Prostate gland (tissue), 2 donors: ENCODE measurements at regions not wholly inside any gene's neighbourhood (a gene's known extent, or its start where the extent isn't known, plus 50 kb on each side); places are given as distances from the start of the nearest gene placed in this dataset.

Source experiments
- DNase-seq: peaks from one replicate; pipeline ENCODE4 v3.0.0-alpha.2; 2019; ENCODE audit warnings: low spot score
- H3K27ac ChIP-seq, 2 donors: fragments of 200-600 bp; sonication (generic); 2 replicates each; pipeline ENCODE4 v1.5.1; 2017 to 2019
- H3K27me3 ChIP-seq: fragments of 200-600 bp; sonication (generic); replicated peaks from 2 replicates; pipeline ENCODE4 v1.5.1; 2019; ENCODE audit not compliant: insufficient read depth
- H3K36me3 ChIP-seq, 2 donors: fragments of 200-600 bp; sonication (generic); 1 replicate in 1 of 2; 2 replicates in 1 of 2; pipeline versions ENCODE4 v1.5.1 to v1.8.1; 2017 to 2019
- H3K4me1 ChIP-seq: fragments of 200-600 bp; sonication (generic); replicated peaks from 2 replicates; pipeline ENCODE4 v1.5.1; 2019
- H3K4me3 ChIP-seq, 2 donors: fragments of 200-600 bp; sonication (generic); 2 replicates each; pipeline ENCODE4 v1.5.1; 2017 to 2019
- H3K9me3 ChIP-seq: fragments of 200-600 bp; sonication (generic); 2 replicates; pipeline ENCODE4 v1.5.1; 2017
- POLR2A ChIP-seq: fragments of 450-650 bp; IDR thresholded peaks from one replicate; pipeline ENCODE4 v1.6.1; 2016; ENCODE audit warnings: antibody characterized with exemption, mild to moderate bottlenecking
- POLR2AphosphoS5 ChIP-seq: sonication (generic); formaldehyde crosslinking; IDR thresholded peaks from one replicate; pipeline ENCODE4 v1.6.1; 2017; ENCODE audit warnings: antibody characterized with exemption
- WGBS: methylation state at CpG from one replicate; pipeline ENCODE4 v1.1.5; 2018; 5-methylcytosine and 5-hydroxymethylcytosine counted together
- intact Hi-C: fragments of 100-400 bp; cut with DNase I; formaldehyde crosslinking; loops from one replicate; pipeline ENCODE4 v1.14.2; 2022
- TF ChIP-seq, protein P1 (sequence below), 4 experiments: fragments of 200-600 bp in 2 of 4; fragments of 450-650 bp in 2 of 4; sonication (generic) in 2 of 4; IDR thresholded peaks; 1 replicate in 3 of 4; 2 replicates in 1 of 4; pipeline ENCODE4 v1.5.1; 2016 to 2019; ENCODE audit warnings: antibody characterized with exemption in 4 of 4, mild to moderate bottlenecking in 2 of 4, moderate library complexity in 2 of 4

DNA sequence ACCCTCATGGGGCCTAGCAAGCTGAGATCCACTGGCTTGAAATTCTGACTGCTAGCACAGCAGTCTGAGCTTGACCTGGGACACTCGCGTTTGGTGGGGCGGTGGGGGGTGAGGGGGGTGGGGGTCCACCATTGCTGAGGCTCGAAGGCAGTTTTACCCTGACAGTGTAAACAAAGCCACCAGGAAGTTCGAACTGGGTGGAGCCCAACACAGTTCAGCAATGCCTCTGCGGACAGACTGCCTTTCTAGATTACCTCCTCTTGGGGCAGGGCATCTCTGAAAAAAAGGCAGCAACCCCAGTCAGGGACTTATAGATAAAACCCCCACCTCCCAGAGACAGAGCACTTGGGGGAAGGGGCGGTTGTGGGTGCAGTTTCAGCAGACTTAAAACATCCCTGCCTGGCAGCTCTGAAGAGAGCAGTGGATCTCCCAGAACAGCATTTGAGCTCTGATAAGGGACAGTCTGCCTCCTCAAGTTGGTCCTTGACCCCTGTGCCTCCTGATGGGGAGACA lies 149.7 kb upstream of the TANK start:
- no peaks in the 10 kb centered on the region for H3K4me1 ChIP-seq
- H3K27me3 ChIP-seq: peaks cover 1% of the 10 kb centered on the region
- H3K27ac ChIP-seq: no peak overlapping the region
- no peak for DNase-seq
- no peaks in the 10 kb centered on the region for H3K9me3 ChIP-seq
- no peak overlapping the region for H3K4me3 ChIP-seq
- no peaks in the 10 kb centered on the region for H3K36me3 ChIP-seq
- no peak for TF ChIP-seq POLR2A
- TF ChIP-seq, protein P1, sequence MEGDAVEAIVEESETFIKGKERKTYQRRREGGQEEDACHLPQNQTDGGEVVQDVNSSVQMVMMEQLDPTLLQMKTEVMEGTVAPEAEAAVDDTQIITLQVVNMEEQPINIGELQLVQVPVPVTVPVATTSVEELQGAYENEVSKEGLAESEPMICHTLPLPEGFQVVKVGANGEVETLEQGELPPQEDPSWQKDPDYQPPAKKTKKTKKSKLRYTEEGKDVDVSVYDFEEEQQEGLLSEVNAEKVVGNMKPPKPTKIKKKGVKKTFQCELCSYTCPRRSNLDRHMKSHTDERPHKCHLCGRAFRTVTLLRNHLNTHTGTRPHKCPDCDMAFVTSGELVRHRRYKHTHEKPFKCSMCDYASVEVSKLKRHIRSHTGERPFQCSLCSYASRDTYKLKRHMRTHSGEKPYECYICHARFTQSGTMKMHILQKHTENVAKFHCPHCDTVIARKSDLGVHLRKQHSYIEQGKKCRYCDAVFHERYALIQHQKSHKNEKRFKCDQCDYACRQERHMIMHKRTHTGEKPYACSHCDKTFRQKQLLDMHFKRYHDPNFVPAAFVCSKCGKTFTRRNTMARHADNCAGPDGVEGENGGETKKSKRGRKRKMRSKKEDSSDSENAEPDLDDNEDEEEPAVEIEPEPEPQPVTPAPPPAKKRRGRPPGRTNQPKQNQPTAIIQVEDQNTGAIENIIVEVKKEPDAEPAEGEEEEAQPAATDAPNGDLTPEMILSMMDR (IDR thresholded peaks at IDR 0.05): no peak
- no peak for TF ChIP-seq POLR2AphosphoS5
- 50% methylated on average over 7 of the region's 7 CpGs for WGBS
- intact Hi-C loops: no loop called here

DNA sequence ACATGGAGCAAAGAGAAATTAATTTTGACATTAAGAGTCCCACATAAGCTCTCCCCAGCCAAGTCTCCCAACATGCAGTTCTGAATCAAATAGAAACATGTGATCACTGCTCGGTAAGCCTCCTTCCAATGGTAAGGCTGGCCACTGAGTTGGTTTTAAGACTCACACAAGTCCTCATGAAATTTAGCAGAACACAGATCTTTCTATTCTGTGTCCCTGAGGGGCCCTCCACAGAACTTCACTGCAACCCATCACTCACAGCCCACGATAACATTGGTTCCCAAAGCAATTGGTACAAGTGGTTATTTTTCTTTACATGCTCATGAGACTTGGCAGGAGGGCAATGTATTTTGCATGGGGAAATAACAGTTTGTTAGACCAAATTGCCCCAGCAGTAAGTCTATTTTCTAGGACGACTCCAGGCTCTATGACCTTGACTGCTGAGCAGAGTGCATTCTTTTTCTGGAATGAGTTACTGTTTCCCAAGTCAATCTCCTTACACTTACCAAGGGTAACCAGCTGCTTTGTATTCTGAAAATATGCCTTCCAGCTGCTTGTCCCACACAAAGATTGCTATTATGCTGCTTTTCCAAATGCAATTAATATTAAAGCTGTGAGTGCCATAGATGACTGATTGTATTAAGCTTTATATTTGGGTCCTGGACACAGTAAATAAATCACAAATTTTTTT lies 142.3 kb upstream of the TANK start:
- 72% methylated on average over 3 of the region's 3 CpGs for WGBS
- Histone ChIP-seq H3K4me1 (no peaks in the 10 kb centered on the region), H3K27me3 (no peaks in the 10 kb centered on the region), H3K4me3 (no peak overlapping the region), H3K36me3 (no peaks in the 10 kb centered on the region), H3K27ac (no peak overlapping the region), H3K9me3 (no peaks in the 10 kb centered on the region)
- no peak for DNase-seq
- intact Hi-C loops: no loop called here
- TF ChIP-seq POLR2AphosphoS5 (no peak), POLR2A (no peak)
- TF ChIP-seq, protein P1 (IDR thresholded peaks at IDR 0.05): no peak

DNA sequence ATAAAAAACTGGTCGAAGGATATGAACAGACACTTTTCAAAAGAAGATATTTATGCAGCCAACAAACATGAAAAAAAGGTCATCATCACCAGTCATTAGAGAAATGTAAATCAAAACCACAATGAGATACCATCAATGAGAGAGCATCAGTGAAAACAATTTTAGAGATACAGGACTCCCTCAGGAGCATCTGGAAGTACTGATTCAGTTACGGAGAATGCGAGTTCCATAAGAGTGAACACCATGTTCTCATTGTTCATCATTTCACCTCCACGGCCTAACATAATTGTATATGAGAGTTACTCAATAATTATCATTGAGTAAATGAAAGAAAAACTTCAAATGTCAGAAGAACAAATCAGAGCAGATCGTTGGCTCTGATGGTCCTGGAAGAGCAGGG lies 140.9 kb upstream of the TANK start:
- H3K4me1 ChIP-seq: no peaks in the 10 kb centered on the region
- no peak overlapping the region for H3K27ac ChIP-seq
- intact Hi-C loops: no loop called here
- 73% methylated on average over 5 of the region's 5 CpGs for WGBS
- no peaks in the 10 kb centered on the region for H3K36me3 ChIP-seq
- no peak overlapping the region for H3K4me3 ChIP-seq
- no peaks in the 10 kb centered on the region for H3K27me3 ChIP-seq
- TF ChIP-seq, protein P1 (IDR thresholded peaks at IDR 0.05): no peak
- TF ChIP-seq POLR2AphosphoS5: no peak
- no peak for TF ChIP-seq POLR2A
- no peak for DNase-seq
- no peaks in the 10 kb centered on the region for H3K9me3 ChIP-seq

DNA sequence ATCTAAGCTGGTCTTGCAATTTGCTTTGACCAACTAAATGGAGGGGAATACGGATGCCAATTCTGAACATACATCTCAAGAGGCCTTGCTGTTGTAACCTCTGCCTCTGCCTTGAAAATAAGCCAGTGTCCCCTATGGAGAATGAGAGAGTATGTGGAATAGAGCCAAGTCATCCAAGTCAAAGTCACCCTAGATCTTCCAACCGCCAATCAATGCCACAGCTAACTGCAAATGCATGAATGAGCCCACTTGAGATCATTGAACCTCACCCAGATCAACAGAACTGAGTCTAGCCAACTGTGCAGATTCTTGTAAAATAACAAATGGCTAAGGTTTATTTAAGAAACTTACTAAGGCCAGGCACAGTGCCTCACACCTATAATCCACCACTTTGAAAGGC lies 139.8 kb upstream of the TANK start:
- TF ChIP-seq, protein P1 (IDR thresholded peaks at IDR 0.05): no peak
- H3K27me3 ChIP-seq: no peaks in the 10 kb centered on the region
- no peaks in the 10 kb centered on the region for H3K4me1 ChIP-seq
- WGBS: 95% methylated on average over 2 of the region's 2 CpGs
- intact Hi-C loops: no loop called here
- DNase-seq: no peak
- H3K4me3 ChIP-seq: no peak overlapping the region
- H3K36me3 ChIP-seq: no peaks in the 10 kb centered on the region
- H3K9me3 ChIP-seq: no peaks in the 10 kb centered on the region
- H3K27ac ChIP-seq: no peak overlapping the region

DNA sequence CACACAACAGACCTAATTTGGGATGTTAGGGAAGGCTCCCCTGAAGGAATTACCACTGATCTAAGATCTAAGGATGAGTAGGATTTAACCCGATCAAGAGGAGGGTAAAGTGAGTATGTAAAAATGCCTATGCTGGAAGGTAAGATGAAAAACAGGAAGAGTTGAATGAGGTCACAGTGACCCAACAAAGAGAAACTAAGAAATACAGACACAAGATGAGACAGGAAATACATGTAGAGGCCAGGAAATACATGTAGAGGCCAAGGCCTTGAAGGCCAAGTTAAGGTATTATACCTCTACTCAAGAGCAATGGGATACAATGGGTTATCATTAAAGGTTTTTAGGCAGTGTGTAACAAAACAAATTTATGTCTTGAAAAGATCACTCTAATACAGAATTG lies 131.6 kb upstream of the TANK start:
- TF ChIP-seq POLR2AphosphoS5 (no peak), POLR2A (no peak)
- TF ChIP-seq, protein P1 (IDR thresholded peaks at IDR 0.05): no peak
- Histone ChIP-seq H3K36me3 (no peaks in the 10 kb centered on the region), H3K9me3 (no peaks in the 10 kb centered on the region), H3K4me3 (no peak overlapping the region), H3K27ac (no peak overlapping the region), H3K27me3 (no peaks in the 10 kb centered on the region), H3K4me1 (no peaks in the 10 kb centered on the region)
- intact Hi-C loops: no loop called here
- 98% methylated on average over 1 of the region's 1 CpG for WGBS
- DNase-seq: no peak
